GM08714 (cell line): ENCODE measurements at regions not wholly inside any gene's neighbourhood (a gene's known extent, or its start where the extent isn't known, plus 50 kb on each side); places are given as distances from the start of the nearest gene placed in this dataset.

Experiments used
- H3K4me3 ChIP-seq: fragments of 200-500 bp; sonication (Bioruptor generic); 2 replicates; pipeline ENCODE4 v1.5.1; 2014; ENCODE audit warnings: mild to moderate bottlenecking, low read length, inconsistent platforms
- ZNF274 ChIP-seq: IDR thresholded peaks from 2 replicates; pipeline ENCODE4 v1.6.1; 2012; ENCODE audit warnings: mild to moderate bottlenecking, low read depth, low read length

GRCh38 chr6:105896052-105896820, 189.9 kb upstream of the PRDM1 start:
- TF ChIP-seq ZNF274, result no peak
- no peak overlapping the region for H3K4me3 ChIP-seq

- TF ChIP-seq ZNF274, result no peak
- no peak overlapping the region for H3K4me3 ChIP-seq
Observed at GRCh38 chr6:105894556-105894955, 191.6 kb upstream of the PRDM1 start.

- H3K4me3 ChIP-seq, result no peak overlapping the region
- TF ChIP-seq ZNF274, result no peak
Observed at GRCh38 chr6:105893741-105894140, 192.4 kb upstream of the PRDM1 start.

GRCh38 chr6:105892577-105893262, 193.4 kb upstream of the PRDM1 start:
- TF ChIP-seq ZNF274, result no peak
- no peak overlapping the region for H3K4me3 ChIP-seq

DNA sequence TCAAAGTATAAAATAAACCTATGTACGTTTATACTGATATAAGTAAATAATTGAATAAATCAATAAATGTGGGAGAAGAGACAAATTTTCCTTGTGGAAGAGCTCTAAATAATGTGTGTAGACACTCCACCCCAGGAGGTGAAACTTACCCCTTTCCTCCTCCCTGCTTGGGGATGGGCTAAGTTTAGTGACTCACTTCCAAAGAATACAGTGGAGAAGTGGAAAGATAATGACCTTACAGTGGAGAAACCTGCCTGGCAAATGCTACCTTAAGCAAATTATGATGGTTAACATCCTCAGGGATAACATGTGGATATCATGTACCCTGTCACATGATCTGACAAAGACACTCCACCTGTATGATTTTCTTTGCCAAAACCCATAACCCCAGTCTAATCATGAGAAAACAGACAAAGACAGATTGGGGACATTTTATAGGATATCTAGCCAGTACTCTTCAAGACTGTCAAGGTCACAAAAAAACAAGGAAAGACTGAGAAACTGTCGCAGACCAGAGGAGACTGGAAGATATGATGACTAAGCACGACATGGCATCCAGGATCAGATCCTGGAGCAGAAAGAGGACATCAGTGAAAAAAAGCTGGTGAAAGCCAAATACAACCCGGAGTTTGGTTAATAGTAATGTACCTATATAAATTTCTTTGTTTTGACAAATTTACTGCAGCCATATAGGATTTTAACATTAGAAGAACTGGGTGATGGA, 195.5 kb upstream of the PRDM1 start:
- TF ChIP-seq ZNF274, result no peak
- no peak overlapping the region for H3K4me3 ChIP-seq

DNA sequence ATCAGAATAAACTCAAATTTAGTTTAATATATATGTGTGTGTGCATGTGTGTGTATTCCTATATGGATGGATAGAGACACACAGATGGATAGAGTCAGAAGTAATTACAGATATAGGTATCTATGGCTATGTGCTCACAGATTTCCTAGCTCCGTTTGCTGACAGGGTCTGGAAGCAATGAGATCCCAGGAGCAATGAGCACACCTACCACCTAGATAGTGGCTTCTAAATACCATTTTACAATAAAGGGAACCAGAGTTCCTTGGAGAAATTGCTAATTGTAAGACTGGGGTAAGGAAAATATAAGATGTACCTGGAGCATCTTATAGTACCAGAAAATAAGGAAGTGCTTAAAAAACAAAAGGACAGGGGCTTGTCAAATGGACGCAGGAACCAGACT, 196.2 kb upstream of the PRDM1 start:
- no peak for TF ChIP-seq ZNF274
- H3K4me3 ChIP-seq, result no peak overlapping the region

DNA sequence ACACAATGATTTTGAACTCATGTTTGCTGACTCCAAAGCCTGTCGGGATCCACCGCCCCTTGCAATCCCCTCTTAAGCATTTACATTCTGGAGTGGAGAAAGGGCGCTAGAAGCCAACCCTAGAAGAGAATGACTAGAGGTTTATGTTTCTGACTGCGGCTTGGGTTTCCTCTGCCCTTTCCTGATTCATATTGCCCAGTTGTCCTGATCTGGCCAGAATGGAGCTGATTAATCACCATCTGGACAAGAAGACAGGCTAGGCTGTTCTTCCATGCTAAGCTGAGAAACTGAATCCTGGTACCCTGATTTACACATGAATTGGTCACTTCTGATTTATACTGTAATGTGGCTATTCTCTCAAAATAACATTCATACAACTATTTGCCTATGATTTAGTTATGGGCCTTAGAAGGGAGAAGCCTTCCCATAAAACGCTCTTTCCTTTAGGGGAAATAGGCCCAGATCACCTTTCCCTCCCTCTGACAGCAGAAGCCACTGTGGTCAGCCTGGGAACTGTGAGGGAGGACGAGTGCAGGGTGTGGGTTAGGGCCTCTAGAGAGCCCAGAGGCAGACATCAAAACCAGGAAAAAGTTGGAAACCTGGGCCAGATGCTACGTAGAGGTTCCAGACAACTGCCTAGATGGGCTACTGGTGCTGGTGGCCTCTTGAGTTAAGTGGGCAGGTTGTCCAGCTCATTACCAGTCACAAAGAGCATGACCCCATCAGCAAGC, 199.2 kb upstream of the PRDM1 start:
- H3K4me3 ChIP-seq, result no peak overlapping the region
- no peak for TF ChIP-seq ZNF274

DNA sequence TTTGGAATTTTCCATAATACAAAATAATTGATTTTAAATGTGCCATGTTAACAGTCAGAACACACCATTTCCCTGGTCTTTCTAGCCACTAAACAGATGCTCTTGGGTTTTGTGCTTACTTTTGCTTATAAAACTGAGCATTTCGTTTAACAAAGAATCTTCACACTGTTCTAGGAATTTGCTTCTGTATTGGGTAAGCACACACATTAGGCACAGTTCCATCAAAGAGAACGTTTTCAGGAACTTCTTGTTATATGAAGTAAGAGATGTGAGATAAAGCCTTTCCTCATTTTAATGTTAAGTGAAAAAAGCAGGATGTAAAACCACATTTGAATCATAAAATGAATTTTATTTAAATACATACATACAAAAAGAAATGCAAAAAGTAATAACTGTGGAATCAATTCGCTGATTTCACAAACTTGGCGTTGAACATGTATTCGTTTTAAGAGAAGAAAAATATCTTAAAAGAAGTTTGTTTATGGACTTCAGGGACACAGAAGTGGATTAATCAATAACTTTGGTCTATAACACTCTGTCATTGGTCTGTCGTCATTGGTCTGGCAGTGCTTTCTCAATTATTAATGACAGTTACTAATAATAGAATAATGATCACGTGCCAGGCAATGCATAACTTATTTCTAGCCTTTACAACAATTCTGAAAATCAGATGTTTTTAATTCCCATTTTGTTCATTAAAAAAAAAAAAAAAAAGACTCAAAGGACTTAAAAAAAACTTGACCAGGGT, 199.9 kb upstream of the PRDM1 start:
- H3K4me3 ChIP-seq, result no peak overlapping the region
- TF ChIP-seq ZNF274, result no peak

DNA sequence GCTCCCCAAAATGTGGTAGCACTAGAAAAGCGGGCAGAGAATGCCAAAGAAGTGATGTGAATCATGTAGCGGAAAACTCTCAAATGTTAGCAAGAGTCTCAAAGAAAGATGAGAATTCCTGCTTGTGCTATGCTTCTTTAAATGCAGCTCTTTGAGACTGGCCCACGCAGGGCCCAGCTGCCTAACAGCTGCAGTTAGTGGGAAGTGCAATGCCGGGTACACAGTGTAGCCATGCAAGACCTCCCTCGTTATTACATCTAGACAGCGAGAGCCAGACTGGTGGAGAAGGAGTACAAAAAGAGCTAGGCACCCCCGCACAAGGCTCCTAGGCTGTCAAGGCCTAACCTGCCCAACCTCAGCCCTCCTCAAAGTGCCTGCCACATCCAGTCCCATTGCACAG, 201.7 kb upstream of the PRDM1 start:
- no peak overlapping the region for H3K4me3 ChIP-seq
- no peak for TF ChIP-seq ZNF274

- no peak overlapping the region for H3K4me3 ChIP-seq
- TF ChIP-seq ZNF274, result no peak
Observed at GRCh38 chr6:105884011-105884410, 202.1 kb upstream of the PRDM1 start.

DNA sequence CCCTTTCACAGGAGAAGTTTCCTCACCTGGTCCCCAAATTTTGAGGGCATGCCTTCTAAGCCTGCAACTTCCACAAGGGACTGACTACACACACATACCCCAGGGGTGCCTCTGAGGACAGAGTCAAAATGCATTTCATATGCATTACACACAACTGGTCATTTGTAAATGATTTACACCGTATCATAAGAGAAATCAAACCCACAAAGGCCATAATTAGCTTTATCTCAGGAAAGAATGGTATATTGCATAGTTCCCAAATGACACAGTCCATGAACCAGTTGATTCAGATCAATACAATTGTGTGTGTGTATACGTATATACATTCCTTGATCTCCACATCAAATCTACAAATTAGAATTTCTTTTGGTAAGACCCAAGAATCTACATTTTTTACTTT, 203.3 kb upstream of the PRDM1 start:
- no peak for TF ChIP-seq ZNF274
- H3K4me3 ChIP-seq, result no peak overlapping the region

DNA sequence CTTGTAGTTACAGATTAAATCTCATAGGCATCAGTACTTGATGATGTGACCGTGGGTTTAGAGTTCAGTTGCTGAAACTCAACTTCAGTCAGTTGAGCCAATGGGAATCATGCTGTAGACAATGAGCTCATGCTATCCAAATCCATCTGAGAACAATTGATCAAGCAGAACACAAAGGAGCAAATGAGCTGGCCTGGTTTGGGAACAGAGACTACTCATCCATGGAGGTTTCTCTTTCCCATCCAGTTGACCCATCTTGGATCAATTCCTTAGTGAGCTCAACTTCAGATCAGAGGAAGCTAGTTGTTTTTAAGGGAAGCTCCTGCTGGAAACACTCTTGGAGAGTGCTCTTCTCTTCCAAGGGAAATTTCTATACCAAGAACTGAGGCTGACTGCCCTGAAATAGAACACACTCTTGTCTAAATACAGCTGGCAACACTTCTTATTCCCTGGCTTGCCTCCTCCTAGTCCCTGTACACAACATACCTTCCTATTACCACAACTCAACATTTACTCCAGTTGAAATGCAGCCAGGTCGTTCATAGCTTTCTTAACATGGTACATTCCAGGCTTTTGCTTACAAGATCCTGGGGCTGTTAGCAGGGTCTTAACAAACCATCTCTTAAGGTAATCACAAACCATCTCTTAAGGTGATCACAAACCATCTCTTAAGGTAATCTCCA, 203.9 kb upstream of the PRDM1 start:
- H3K4me3 ChIP-seq, result no peak overlapping the region
- TF ChIP-seq ZNF274, result no peak

GRCh38 chr6:105881608-105882007, 204.5 kb upstream of the PRDM1 start:
- no peak overlapping the region for H3K4me3 ChIP-seq
- TF ChIP-seq ZNF274, result no peak

DNA sequence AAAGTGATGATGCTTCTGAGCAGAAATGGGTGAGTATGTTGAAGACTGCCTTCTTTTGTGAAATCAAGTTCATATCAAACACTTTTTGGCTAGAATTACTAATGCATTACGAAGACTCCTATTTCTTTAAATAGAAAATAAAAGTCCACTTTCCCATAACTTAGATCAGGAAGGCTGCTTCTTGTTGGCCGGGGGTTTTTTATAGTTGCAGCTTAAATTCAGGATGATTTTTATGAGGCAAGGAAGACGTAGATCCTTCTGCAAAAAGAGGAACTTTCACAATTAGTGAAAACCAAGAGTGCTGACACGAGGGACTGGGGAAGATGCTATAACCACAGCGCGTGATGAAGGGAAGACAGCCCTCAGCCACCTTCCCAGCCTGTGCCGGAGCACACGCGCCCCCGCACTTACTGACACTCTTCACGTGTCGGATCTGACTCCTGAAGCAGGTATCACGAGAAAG, 206.1 kb upstream of the PRDM1 start:
- TF ChIP-seq ZNF274, result no peak
- no peak overlapping the region for H3K4me3 ChIP-seq
